Inflammatory macrophage treated with lipopolysaccharide for 4 hours (primary cell): ENCODE measurements at regions not wholly inside any gene's neighbourhood (a gene's known extent, or its start where the extent isn't known, plus 50 kb on each side); places are given as distances from the start of the nearest gene placed in this dataset.

Source experiments
- DNase-seq: peaks from one replicate; pipeline ENCODE4 v3.0.0-alpha.2; 2020

GRCh38 chr7:46212425-46213153, 291.5 kb upstream of the IGFBP3 start:
- DNase-seq, result no peak

GRCh38 chr7:46210467-46210866, 289.4 kb upstream of the IGFBP3 start:
- no peak for DNase-seq

- DNase-seq, result no peak
These were observed 288.7 kb upstream of the IGFBP3 start for GRCh38 chr7:46209611-46210388.

- DNase-seq, result no peak
These were observed 287.8 kb upstream of the IGFBP3 start for GRCh38 chr7:46208635-46209525.

- DNase-seq, result no peak
These were observed 287.0 kb upstream of the IGFBP3 start for GRCh38 chr7:46207931-46208634.

- no peak for DNase-seq
These were observed 285.5 kb upstream of the IGFBP3 start for GRCh38 chr7:46206476-46207060.

- DNase-seq, result no peak
These were observed 284.4 kb upstream of the IGFBP3 start for GRCh38 chr7:46205478-46205877.

GRCh38 chr7:46203926-46204325, 282.9 kb upstream of the IGFBP3 start:
- DNase-seq, result no peak

GRCh38 chr7:46202379-46202778, 281.3 kb upstream of the IGFBP3 start:
- DNase-seq, result no peak

- DNase-seq, result no peak
These were observed 280.9 kb upstream of the IGFBP3 start for GRCh38 chr7:46201961-46202360.

GRCh38 chr7:46198701-46199100, 277.6 kb upstream of the IGFBP3 start:
- DNase-seq, result no peak

- no peak for DNase-seq
These were observed 276.9 kb upstream of the IGFBP3 start for GRCh38 chr7:46197785-46198540.

- DNase-seq, result no peak
These were observed 274.9 kb upstream of the IGFBP3 start for GRCh38 chr7:46195934-46196333.

- DNase-seq, result no peak
These were observed 271.2 kb upstream of the IGFBP3 start for GRCh38 chr7:46192271-46192670.

- DNase-seq, result no peak
These were observed 270.7 kb upstream of the IGFBP3 start for GRCh38 chr7:46191776-46192175.

GRCh38 chr7:46191296-46191695, 270.2 kb upstream of the IGFBP3 start:
- DNase-seq, result no peak

GRCh38 chr7:46189255-46189790, 268.3 kb upstream of the IGFBP3 start:
- no peak for DNase-seq

GRCh38 chr7:46186131-46186530, 265.1 kb upstream of the IGFBP3 start:
- no peak for DNase-seq

- no peak for DNase-seq
These were observed 258.1 kb upstream of the IGFBP3 start for GRCh38 chr7:46179061-46179610.

- no peak for DNase-seq
These were observed 257.6 kb upstream of the IGFBP3 start for GRCh38 chr7:46178661-46179060.

GRCh38 chr7:46177821-46178220, 256.7 kb upstream of the IGFBP3 start:
- DNase-seq, result no peak
